ENCODE measurements at regions not wholly inside any gene's neighbourhood (a gene's known extent, or its start where the extent isn't known, plus 50 kb on each side); places are given as distances from the start of the nearest gene placed in this dataset.

DNA sequence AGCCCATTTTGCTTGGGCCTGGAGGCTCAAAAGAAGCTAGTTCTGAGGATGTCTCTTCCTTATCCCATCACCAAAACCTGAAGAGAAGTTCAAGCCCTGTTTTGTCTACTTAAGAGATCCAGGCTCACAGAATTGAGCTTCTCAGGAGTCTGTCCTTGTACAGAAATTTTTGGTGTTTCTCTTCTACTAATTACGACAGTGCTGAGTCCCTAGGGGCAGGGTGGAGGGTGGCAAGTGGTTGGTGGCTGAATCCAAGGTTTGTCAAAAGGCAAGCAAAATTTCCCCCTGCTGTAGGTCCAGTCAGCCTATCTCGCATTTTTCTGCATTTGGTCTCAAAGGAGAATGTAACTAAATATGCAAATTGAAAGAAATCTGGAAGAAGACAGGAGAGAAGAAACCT is 377.9 kb downstream of the SMARCA1 start:
- Histone ChIP-seq H3K4me1 (ENCODE audit: insufficient read depth, low read length) (no peaks in the 10 kb centered on the region), H3K4me2 (ENCODE audit: low read length) (no peak overlapping the region), H3K9me2 (replicated peaks; ENCODE audit: low read length) (no peaks in the 10 kb centered on the region), H3K27ac (ENCODE audit: low read length) (no peak overlapping the region), H2AFZ (ENCODE audit: low read length) (no peak overlapping the region), H3K9me3 (ENCODE audit: low read length) (no peaks in the 10 kb centered on the region), H3K36me3 (ENCODE audit: low read depth, low read length) (no peaks in the 10 kb centered on the region), H3K79me2 (ENCODE audit: low read length) (no peaks in the 10 kb centered on the region), H3K9ac (ENCODE audit: low read length) (no peak overlapping the region), H3F3A (ENCODE audit: low read length, unreplicated experiment) (no peaks in the 10 kb centered on the region), H3K27me3 (ENCODE audit: low read length) (no peaks in the 10 kb centered on the region), H4K20me1 (ENCODE audit: low read length) (no peaks in the 10 kb centered on the region), H3K4me3 (ENCODE audit: low read length) (no peak overlapping the region)
- no peak for DNase-seq
- intact Hi-C loops (cut with micrococcal nuclease), result no loop called here
- POLR2A ChIA-PET (ENCODE audit: unreplicated experiment), result no interaction called here
- CTCF ChIA-PET, result no interaction called here
- TF ChIP-seq EZH2phosphoT487 (IDR thresholded peaks at IDR 0.05; ENCODE audit: borderline replicate concordance, low read length) (no peak), EZH2 (IDR thresholded peaks at IDR 0.05; ENCODE audit: low read length, unreplicated experiment) (no peak)
- TF ChIP-seq, protein P1, sequence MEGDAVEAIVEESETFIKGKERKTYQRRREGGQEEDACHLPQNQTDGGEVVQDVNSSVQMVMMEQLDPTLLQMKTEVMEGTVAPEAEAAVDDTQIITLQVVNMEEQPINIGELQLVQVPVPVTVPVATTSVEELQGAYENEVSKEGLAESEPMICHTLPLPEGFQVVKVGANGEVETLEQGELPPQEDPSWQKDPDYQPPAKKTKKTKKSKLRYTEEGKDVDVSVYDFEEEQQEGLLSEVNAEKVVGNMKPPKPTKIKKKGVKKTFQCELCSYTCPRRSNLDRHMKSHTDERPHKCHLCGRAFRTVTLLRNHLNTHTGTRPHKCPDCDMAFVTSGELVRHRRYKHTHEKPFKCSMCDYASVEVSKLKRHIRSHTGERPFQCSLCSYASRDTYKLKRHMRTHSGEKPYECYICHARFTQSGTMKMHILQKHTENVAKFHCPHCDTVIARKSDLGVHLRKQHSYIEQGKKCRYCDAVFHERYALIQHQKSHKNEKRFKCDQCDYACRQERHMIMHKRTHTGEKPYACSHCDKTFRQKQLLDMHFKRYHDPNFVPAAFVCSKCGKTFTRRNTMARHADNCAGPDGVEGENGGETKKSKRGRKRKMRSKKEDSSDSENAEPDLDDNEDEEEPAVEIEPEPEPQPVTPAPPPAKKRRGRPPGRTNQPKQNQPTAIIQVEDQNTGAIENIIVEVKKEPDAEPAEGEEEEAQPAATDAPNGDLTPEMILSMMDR (conservative IDR thresholded peaks at IDR 0.05; ENCODE audit: low read depth, low read length), result no peak
- BruUV-seq (replicated peaks), result no TSS peak
- ATAC-seq, result no peak

DNA sequence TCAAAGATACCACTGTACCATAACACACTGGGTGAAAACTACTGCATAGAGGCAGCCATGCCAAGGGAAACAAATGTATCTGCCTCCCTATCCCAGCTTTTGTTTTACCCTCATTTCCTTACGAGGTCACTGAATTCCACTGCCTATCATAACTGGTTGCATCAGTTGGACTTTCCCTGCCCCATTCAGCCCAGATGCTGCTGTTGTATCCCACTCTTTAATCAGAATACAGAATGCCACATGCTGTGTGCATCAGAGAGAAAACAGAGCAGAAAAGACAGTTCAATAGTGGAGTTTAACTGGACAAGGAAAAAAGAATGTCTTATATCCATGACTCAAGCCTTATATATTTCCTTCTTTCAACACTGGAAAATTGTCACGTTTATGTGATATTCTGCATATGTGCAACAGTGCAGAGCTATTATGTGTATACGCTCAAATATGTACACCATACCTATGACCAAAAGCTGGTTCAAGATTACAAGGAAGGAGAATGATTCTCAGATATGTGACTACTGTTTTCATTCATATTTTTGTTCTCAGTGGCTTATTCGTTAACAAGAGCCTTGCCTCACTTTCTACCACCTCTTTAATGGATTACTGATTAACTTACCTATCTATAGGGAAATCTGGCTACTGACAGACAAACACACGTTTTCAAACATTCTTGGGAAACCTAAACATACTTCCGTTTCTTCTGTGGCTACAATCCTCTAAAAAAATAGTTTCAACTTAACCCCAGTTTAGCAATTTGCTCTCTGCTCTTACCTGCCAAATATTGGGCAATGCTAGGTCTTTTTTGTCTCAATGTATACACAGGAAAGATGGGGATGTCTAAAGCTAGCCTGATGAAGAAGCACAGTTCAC is 378.9 kb downstream of the SMARCA1 start:
- no TSS peak for BruUV-seq (replicated peaks)
- peak; percentile 57 for ATAC-seq
- Histone ChIP-seq H3K9ac (ENCODE audit: low read length) (no peak overlapping the region), H3K4me3 (ENCODE audit: low read length) (no peak overlapping the region), H3K27ac (ENCODE audit: low read length) (no peak overlapping the region), H3K4me2 (ENCODE audit: low read length) (no peak overlapping the region), H3K9me3 (ENCODE audit: low read length) (no peaks in the 10 kb centered on the region), H3K9me2 (replicated peaks; ENCODE audit: low read length) (no peaks in the 10 kb centered on the region), H3K79me2 (ENCODE audit: low read length) (no peaks in the 10 kb centered on the region), H3K27me3 (ENCODE audit: low read length) (no peaks in the 10 kb centered on the region), H3K36me3 (ENCODE audit: low read depth, low read length) (no peaks in the 10 kb centered on the region), H4K20me1 (ENCODE audit: low read length) (no peaks in the 10 kb centered on the region), H2AFZ (ENCODE audit: low read length) (no peak overlapping the region), H3K4me1 (ENCODE audit: insufficient read depth, low read length) (no peaks in the 10 kb centered on the region), H3F3A (ENCODE audit: low read length, unreplicated experiment) (no peaks in the 10 kb centered on the region)
- TF ChIP-seq EZH2phosphoT487 (IDR thresholded peaks at IDR 0.05; ENCODE audit: borderline replicate concordance, low read length) (no peak), EZH2 (IDR thresholded peaks at IDR 0.05; ENCODE audit: low read length, unreplicated experiment) (no peak)
- TF ChIP-seq, protein P1 (conservative IDR thresholded peaks at IDR 0.05; ENCODE audit: low read depth, low read length), result no peak
- DNase-seq, result no peak
- intact Hi-C loops (cut with micrococcal nuclease), result no loop called here
- POLR2A ChIA-PET (ENCODE audit: unreplicated experiment), result no interaction called here
- CTCF ChIA-PET, result no interaction called here

DNA sequence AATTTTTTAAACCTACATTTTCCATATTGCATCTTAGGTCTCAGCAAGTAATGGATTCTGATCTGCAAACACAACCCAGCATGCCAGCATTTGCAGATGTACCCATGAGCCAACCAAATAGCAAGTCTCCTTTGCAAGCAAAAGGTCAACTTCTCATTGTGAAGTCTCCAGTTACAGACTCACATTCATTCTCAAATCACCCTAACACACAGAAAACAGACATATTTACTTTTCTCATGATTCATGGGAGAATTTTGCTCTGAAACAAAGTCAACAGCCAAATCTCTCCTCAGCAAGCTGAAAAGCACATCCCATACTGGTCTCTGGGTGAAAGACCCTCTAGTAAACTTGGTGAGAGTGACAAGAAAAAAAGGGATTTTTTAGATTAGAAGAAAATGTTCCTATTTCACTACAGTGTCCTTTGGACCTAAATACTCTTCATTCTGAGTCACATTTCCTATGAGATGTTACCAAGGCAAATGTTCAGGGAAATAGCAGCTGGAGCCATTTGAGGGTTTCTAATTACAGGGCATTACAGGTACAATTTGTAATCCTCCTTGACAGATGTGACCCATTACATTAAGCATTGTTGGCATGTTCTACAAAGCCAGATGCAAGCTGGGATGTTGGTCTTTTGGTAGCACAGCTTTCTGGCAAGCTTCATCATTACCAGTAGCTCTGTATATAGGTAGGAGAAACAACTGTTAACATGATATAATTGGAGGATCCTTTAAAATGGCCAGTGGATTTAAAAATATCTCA is 383.3 kb downstream of the SMARCA1 start:
- Histone ChIP-seq H3K9me2 (replicated peaks; ENCODE audit: low read length) (no peaks in the 10 kb centered on the region), H2AFZ (ENCODE audit: low read length) (no peak overlapping the region), H3F3A (ENCODE audit: low read length, unreplicated experiment) (no peaks in the 10 kb centered on the region), H3K27ac (ENCODE audit: low read length) (peak overlapping the region; percentile 47), H4K20me1 (ENCODE audit: low read length) (no peaks in the 10 kb centered on the region), H3K79me2 (ENCODE audit: low read length) (no peaks in the 10 kb centered on the region), H3K9me3 (ENCODE audit: low read length) (no peaks in the 10 kb centered on the region), H3K27me3 (ENCODE audit: low read length) (no peaks in the 10 kb centered on the region), H3K9ac (ENCODE audit: low read length) (no peak overlapping the region), H3K36me3 (ENCODE audit: low read depth, low read length) (no peaks in the 10 kb centered on the region), H3K4me3 (ENCODE audit: low read length) (no peak overlapping the region), H3K4me2 (ENCODE audit: low read length) (no peak overlapping the region), H3K4me1 (ENCODE audit: insufficient read depth, low read length) (no peaks in the 10 kb centered on the region)
- peak; percentile 32 for DNase-seq
- intact Hi-C loops (cut with micrococcal nuclease), result no loop called here
- ChIA-PET CTCF (no interaction called here), POLR2A (ENCODE audit: unreplicated experiment) (no interaction called here)
- no TSS peak for BruUV-seq (replicated peaks)
- ATAC-seq, result peak; percentile 85
- TF ChIP-seq, protein P1 (conservative IDR thresholded peaks at IDR 0.05; ENCODE audit: low read depth, low read length), result no peak
- TF ChIP-seq EZH2 (IDR thresholded peaks at IDR 0.05; ENCODE audit: low read length, unreplicated experiment) (no peak), EZH2phosphoT487 (IDR thresholded peaks at IDR 0.05; ENCODE audit: borderline replicate concordance, low read length) (no peak)
